ENCODE measurements at regions not wholly inside any gene's neighbourhood (a gene's known extent, or its start where the extent isn't known, plus 50 kb on each side); places are given as distances from the start of the nearest gene placed in this dataset.

DNA sequence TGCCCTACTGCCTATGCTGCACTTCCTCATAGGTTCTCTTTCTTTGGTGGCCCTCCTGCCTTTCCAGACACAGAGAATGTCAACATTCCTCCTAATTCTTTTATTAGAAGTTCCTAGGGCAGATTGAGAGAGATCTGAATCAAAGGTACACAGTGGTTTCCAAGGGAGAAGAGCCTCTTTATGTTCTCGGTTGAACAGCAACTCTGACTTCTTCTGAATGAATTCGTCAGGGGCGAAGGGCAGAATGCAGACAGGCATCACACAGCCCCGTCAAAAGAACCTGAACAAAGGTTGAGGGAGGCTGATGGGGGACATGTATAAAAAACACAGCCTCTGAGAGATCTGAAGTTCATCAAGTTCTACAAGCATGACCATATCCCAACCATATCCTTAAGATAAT, 68.1 kb upstream of the DTNBP1 start:
- no peaks in the 10 kb centered on the region for H3K9me3 ChIP-seq (ENCODE audit: control insufficient read depth, insufficient read depth, low read length)
- H3K4me3 ChIP-seq (ENCODE audit: low read depth, low read length) = no peak overlapping the region
- no peak for DNase-seq (ENCODE audit: low read depth in 4 of 6, low spot score in 6 of 6)
- 48% methylated on average over 2 of the region's 4 CpGs for WGBS (ENCODE audit: insufficient coverage)
- H3K27ac ChIP-seq (ENCODE audit: low read depth, low read length) = no peak overlapping the region
- no peaks in the 10 kb centered on the region for H3K36me3 ChIP-seq (ENCODE audit: control insufficient read depth, insufficient read depth, low read length)
- H3K4me1 ChIP-seq (ENCODE audit: control insufficient read depth, insufficient read depth, low read length) = no peaks in the 10 kb centered on the region
- H3K27me3 ChIP-seq (ENCODE audit: control insufficient read depth, insufficient read depth, low read length) = no peaks in the 10 kb centered on the region

DNA sequence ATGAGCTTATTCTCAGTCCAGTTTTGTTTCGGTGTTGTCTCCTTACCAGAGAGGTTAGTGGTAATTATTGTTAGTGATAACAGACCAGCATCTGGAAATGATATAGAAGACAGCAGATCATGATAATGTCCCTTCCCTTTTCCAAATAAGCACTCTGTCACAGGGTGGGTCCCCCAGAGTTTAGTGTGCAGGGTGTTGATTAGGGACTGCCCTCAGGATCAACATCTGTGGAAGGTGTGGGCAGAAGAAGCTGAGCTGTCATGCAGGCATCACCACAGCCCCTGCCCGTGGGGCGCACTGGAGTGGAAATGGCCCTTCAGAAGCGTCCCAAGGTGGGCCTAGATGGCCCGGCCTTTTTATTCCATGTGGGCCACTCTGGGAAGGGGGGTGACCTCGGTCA, 67.6 kb upstream of the DTNBP1 start:
- Histone ChIP-seq H3K4me3 (ENCODE audit: low read depth, low read length) (no peak overlapping the region), H3K9me3 (ENCODE audit: control insufficient read depth, insufficient read depth, low read length) (no peaks in the 10 kb centered on the region), H3K27ac (ENCODE audit: low read depth, low read length) (no peak overlapping the region), H3K27me3 (ENCODE audit: control insufficient read depth, insufficient read depth, low read length) (no peaks in the 10 kb centered on the region), H3K36me3 (ENCODE audit: control insufficient read depth, insufficient read depth, low read length) (no peaks in the 10 kb centered on the region), H3K4me1 (ENCODE audit: control insufficient read depth, insufficient read depth, low read length) (no peaks in the 10 kb centered on the region)
- 86% methylated on average over 5 of the region's 6 CpGs for WGBS (ENCODE audit: insufficient coverage)
- no peak for DNase-seq (ENCODE audit: low read depth in 4 of 6, low spot score in 6 of 6)

DNA sequence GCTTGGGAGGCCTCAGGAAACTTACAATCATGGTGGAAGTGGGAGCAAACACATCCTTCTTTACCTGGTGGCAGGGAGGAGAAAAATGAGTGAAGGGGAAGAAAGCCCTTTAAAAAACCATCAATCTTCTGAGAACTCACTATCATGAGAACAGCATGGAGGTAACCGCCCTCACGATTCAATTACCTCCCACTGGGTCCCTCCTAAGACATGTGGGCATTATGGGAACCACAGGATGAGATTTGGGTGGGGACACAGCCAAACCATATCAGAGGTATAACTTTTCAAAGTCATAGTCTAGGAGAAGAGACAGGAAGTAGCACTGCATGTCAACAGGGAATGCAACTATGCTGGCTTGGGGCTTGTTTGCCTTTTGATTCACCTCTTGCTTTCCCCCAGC, 59.9 kb upstream of the DTNBP1 start:
- no peaks in the 10 kb centered on the region for H3K36me3 ChIP-seq (ENCODE audit: control insufficient read depth, insufficient read depth, low read length)
- WGBS (ENCODE audit: insufficient coverage) = no CpG with 5 or more reads among the region's 2 CpGs
- no peaks in the 10 kb centered on the region for H3K4me1 ChIP-seq (ENCODE audit: control insufficient read depth, insufficient read depth, low read length)
- H3K27me3 ChIP-seq (ENCODE audit: control insufficient read depth, insufficient read depth, low read length) = no peaks in the 10 kb centered on the region
- no peak overlapping the region for H3K4me3 ChIP-seq (ENCODE audit: low read depth, low read length)
- no peaks in the 10 kb centered on the region for H3K9me3 ChIP-seq (ENCODE audit: control insufficient read depth, insufficient read depth, low read length)
- DNase-seq (ENCODE audit: low read depth in 4 of 6, low spot score in 6 of 6) = no peak
- H3K27ac ChIP-seq (ENCODE audit: low read depth, low read length) = no peak overlapping the region

DNA sequence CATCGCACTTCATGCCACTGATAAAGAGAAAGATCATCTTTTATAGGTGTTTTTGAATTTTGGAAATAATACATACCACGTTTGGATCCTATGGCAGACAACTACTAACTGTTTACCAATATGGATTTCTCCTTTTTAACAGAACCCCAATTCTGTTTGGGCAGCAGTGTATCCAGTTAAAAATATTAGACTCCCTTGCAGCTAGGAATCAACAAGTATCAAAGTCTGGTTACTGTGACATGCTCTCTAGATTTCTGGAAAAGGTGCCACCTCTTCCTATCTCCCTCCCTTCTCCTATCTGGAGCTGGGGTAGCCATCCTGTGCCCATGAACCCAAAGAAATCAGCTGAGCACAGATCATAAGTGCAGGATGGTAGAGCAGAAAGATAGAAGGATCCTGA, 54.1 kb upstream of the DTNBP1 start:
- no peaks in the 10 kb centered on the region for H3K36me3 ChIP-seq (ENCODE audit: control insufficient read depth, insufficient read depth, low read length)
- H3K4me3 ChIP-seq (ENCODE audit: low read depth, low read length) = no peak overlapping the region
- no CpG with 5 or more reads among the region's 2 CpGs for WGBS (ENCODE audit: insufficient coverage)
- no peaks in the 10 kb centered on the region for H3K4me1 ChIP-seq (ENCODE audit: control insufficient read depth, insufficient read depth, low read length)
- peaks cover 3% of the 10 kb centered on the region for H3K9me3 ChIP-seq (ENCODE audit: control insufficient read depth, insufficient read depth, low read length)
- no peak overlapping the region for H3K27ac ChIP-seq (ENCODE audit: low read depth, low read length)
- H3K27me3 ChIP-seq (ENCODE audit: control insufficient read depth, insufficient read depth, low read length) = no peaks in the 10 kb centered on the region
- DNase-seq (ENCODE audit: low read depth in 4 of 6, low spot score in 6 of 6) = no peak

DNA sequence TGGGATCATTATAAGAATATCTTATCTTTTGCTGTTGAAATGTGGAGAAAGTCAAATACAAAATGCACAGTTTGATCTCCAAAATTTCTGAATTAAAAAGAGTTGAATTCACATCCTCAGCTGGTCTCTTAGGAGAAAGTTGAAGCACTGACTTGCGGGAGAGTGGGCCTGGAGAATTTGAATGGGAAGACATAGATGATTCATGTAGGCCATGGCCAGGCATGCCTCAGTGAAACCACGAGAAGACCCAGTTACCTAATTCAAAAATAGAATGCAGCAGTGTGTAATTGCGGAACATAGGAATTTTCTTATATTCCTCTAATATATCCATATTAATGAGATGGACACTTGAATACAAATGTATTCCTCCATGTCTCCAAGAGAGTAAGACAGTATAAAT, 53.0 kb upstream of the DTNBP1 start:
- Histone ChIP-seq H3K9me3 (ENCODE audit: control insufficient read depth, insufficient read depth, low read length) (peaks cover 3% of the 10 kb centered on the region), H3K4me3 (ENCODE audit: low read depth, low read length) (no peak overlapping the region), H3K27me3 (ENCODE audit: control insufficient read depth, insufficient read depth, low read length) (no peaks in the 10 kb centered on the region), H3K27ac (ENCODE audit: low read depth, low read length) (no peak overlapping the region), H3K36me3 (ENCODE audit: control insufficient read depth, insufficient read depth, low read length) (no peaks in the 10 kb centered on the region), H3K4me1 (ENCODE audit: control insufficient read depth, insufficient read depth, low read length) (no peaks in the 10 kb centered on the region)
- no peak for DNase-seq (ENCODE audit: low read depth in 4 of 6, low spot score in 6 of 6)
- 100% methylated on average over 1 of the region's 3 CpGs for WGBS (ENCODE audit: insufficient coverage)

DNA sequence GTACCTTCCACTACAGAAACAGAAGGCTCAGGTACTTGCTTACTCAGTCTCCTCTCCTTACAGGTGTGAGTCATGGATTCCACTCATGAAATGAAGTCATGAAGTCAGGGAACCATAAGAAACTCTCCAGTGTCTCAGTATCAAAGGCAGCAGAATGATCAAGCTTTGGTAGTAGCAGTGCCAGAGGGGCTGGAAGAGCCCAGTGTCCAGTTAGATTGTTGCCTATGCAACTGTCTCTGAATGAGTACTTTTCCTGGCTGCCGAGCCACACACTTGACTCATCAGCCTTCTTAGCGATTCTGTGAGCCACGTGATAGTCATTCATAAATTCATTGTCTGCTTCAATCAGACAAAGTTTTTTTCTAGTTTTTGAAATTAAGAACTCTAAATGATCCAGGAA, 52.2 kb upstream of the DTNBP1 start:
- no peaks in the 10 kb centered on the region for H3K27me3 ChIP-seq (ENCODE audit: control insufficient read depth, insufficient read depth, low read length)
- no peak overlapping the region for H3K27ac ChIP-seq (ENCODE audit: low read depth, low read length)
- no CpG with 5 or more reads among the region's 3 CpGs for WGBS (ENCODE audit: insufficient coverage)
- no peak for DNase-seq (ENCODE audit: low read depth in 4 of 6, low spot score in 6 of 6)
- H3K4me1 ChIP-seq (ENCODE audit: control insufficient read depth, insufficient read depth, low read length) = no peaks in the 10 kb centered on the region
- peaks cover 3% of the 10 kb centered on the region for H3K9me3 ChIP-seq (ENCODE audit: control insufficient read depth, insufficient read depth, low read length)
- H3K36me3 ChIP-seq (ENCODE audit: control insufficient read depth, insufficient read depth, low read length) = no peaks in the 10 kb centered on the region
- H3K4me3 ChIP-seq (ENCODE audit: low read depth, low read length) = no peak overlapping the region

DNA sequence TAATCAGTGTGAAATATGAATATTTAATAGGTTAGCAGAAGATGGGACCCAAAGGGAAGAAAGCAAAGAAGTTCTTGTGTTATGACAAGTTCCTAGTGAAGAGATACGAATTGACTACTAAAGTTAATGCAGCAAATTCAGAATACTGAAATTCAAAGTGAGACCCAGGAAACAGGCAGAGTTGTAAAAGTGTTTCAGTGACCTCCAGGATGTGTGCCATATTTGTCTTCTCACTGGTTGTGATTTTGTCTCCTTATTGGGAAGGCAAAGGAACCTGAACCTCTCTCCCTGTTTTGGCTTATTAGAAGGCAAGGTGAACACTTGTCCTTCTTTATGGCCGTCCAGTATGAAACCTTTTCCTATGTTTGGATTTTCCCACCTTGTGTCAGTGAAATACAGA, 51.8 kb upstream of the DTNBP1 start:
- no peaks in the 10 kb centered on the region for H3K36me3 ChIP-seq (ENCODE audit: control insufficient read depth, insufficient read depth, low read length)
- H3K4me3 ChIP-seq (ENCODE audit: low read depth, low read length) = no peak overlapping the region
- H3K9me3 ChIP-seq (ENCODE audit: control insufficient read depth, insufficient read depth, low read length) = peaks cover 3% of the 10 kb centered on the region
- no peak overlapping the region for H3K27ac ChIP-seq (ENCODE audit: low read depth, low read length)
- WGBS (ENCODE audit: insufficient coverage) = 100% methylated on average over 1 of the region's 2 CpGs
- H3K27me3 ChIP-seq (ENCODE audit: control insufficient read depth, insufficient read depth, low read length) = no peaks in the 10 kb centered on the region
- H3K4me1 ChIP-seq (ENCODE audit: control insufficient read depth, insufficient read depth, low read length) = no peaks in the 10 kb centered on the region
- no peak for DNase-seq (ENCODE audit: low read depth in 4 of 6, low spot score in 6 of 6)

DNA sequence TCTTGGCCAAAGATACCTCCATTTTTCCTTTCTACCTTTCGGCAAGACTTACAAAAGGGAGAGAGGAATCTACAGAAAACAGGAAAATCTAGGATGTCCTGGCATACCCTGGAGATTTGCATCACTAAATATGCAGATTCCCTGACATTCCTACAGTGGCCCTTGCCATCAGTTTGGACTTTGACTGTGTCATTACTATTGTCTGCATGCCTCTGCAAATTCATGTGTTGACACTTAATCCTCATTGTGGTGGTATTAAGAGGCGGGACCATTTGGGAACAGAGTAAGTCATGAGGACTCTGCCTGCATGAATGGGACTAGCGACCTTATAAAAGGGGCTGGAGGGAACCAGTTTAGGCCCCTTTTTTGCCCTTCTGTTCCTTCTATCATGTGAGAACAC, 50.5 kb upstream of the DTNBP1 start:
- WGBS (ENCODE audit: insufficient coverage) = 100% methylated on average over 2 of the region's 3 CpGs

DNA sequence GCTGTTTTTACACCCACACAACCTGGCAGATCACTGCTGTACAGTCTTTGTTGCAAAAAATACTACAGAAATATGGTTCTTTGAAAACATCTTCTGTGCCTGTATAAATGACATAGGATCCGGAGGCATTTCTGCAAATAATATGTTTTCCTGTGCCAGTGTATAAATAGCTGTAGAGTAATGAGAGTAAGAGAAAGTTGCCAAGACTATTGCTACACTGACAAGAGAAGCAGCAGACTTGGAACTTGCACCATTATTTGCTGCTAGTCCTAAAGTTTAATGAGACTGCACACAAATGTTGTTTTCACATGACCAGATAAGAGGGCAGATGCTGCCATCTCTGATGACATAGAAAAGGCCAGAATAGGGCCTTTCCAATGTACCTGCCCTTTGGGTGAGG, 50.0 kb upstream of the DTNBP1 start:
- Histone ChIP-seq H3K36me3 (ENCODE audit: control insufficient read depth, insufficient read depth, low read length) (no peaks in the 10 kb centered on the region), H3K9me3 (ENCODE audit: control insufficient read depth, insufficient read depth, low read length) (peaks cover 3% of the 10 kb centered on the region), H3K27ac (ENCODE audit: low read depth, low read length) (no peak overlapping the region), H3K27me3 (ENCODE audit: control insufficient read depth, insufficient read depth, low read length) (no peaks in the 10 kb centered on the region), H3K4me1 (ENCODE audit: control insufficient read depth, insufficient read depth, low read length) (no peaks in the 10 kb centered on the region), H3K4me3 (ENCODE audit: low read depth, low read length) (no peak overlapping the region)
- whole genome bisulfite sequencing (ENCODE audit: insufficient coverage) = no CpG with 5 or more reads among the region's 1 CpG
- peak in 1 of 6 donors; percentile 52 for DNase-seq (ENCODE audit: low read depth in 4 of 6, low spot score in 6 of 6)

More for the DNA sequence above, 50.5 kb upstream of the DTNBP1 start:
- Histone ChIP-seq H3K27me3 (ENCODE audit: control insufficient read depth, insufficient read depth, low read length) (no peaks in the 10 kb centered on the region), H3K27ac (ENCODE audit: low read depth, low read length) (no peak overlapping the region), H3K4me3 (ENCODE audit: low read depth, low read length) (no peak overlapping the region), H3K9me3 (ENCODE audit: control insufficient read depth, insufficient read depth, low read length) (peaks cover 3% of the 10 kb centered on the region), H3K4me1 (ENCODE audit: control insufficient read depth, insufficient read depth, low read length) (no peaks in the 10 kb centered on the region), H3K36me3 (ENCODE audit: control insufficient read depth, insufficient read depth, low read length) (no peaks in the 10 kb centered on the region)
- no peak for DNase-seq (ENCODE audit: low read depth in 4 of 6, low spot score in 6 of 6)
